Activated CD4-positive, CD25-positive, alpha-beta regulatory T cell treated with anti-CD3 and anti-CD28 coated beads, Interleukin-2, amount 50 U/mL, for 72 hours (primary cell): ENCODE measurements at regions not wholly inside any gene's neighbourhood (a gene's known extent, or its start where the extent isn't known, plus 50 kb on each side); places are given as distances from the start of the nearest gene placed in this dataset.
"Not testable (repeated sequence)": the region's sequence is repeated elsewhere in the genome, so short reads cannot be mapped to it uniquely, and the experiment has no call there.

ENCODE experiments used
- DNase-seq: peaks from one replicate; pipeline ENCODE4 v3.0.0; 2021

DNA sequence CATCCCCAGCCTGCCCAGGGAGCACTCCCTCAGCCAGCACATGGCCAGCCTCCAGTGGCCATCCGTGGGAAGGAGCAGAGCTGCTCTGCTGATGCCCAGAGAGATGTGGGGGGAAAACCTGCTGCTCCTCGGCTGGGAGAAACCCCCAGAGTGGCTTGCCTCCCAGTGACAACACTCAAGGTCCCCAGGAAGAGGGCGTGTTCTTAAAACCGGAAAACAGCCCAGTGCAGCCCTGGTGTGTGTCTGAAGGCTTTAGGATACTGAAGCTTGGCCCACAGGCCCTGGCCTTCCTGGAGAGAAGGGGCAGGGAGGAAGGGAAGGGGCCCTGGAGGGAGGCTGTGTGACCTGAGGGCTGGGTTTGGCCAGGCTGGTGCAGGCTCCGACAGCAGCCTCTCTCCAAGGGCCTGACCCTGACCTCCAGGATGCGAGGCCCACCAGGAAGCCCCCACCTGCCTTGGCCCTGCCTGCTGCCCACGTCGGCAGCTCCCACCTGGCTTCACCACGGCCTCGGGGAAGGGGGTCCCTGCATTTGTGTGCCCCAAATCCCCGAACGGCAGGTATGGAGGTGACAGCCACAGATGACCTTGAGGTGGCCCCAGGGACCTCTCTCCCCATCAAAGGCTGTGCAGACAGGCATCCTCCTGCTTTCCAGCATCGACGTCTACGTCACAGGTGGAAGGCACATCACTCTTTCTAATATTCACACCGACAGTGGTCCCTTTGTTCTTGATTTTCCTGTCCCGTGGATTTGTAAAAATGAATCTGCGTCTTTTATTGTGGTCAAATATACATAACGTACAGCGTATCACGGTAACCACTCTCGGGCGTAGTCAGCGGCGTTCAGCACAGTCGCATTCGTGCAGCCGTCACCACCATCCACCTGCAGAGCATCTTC, 190.0 kb upstream of the C14orf180 start:
- DNase-seq: peak; percentile 27

DNA sequence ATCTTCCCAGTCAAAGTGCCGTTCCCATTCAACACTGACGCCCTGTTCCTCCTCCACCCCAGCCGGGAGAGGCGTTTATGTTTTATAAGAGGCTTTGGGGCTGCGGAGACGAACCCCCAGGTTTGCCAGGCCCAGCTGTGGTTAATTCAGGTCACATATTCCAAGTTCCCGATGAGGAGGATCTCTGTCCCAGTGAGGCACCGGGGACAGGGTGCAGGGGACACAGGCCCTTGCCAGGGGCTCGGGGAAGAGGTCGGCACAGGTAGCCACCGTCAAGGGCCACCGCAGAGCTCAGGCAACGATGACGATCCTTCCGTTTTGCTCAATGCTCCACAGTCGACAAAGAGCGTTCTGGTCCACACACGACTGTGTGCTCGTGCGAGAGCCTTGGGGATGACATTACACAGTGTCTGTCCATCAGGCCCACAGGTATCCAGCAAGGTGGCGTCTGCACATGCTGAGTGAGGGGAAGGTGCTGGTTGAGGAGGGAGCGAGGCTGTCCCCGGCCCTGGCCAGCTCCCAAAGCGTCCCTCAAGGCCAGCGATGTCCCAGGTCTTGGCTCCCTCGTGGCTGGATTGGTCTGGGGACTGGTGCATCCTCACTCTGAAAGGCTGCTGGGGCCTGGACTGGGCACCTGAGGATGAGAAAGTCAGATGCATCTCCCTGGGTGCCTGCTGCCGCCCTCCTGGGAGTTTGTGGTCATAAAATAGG, 189.2 kb upstream of the C14orf180 start:
- DNase-seq: no peak

DNA sequence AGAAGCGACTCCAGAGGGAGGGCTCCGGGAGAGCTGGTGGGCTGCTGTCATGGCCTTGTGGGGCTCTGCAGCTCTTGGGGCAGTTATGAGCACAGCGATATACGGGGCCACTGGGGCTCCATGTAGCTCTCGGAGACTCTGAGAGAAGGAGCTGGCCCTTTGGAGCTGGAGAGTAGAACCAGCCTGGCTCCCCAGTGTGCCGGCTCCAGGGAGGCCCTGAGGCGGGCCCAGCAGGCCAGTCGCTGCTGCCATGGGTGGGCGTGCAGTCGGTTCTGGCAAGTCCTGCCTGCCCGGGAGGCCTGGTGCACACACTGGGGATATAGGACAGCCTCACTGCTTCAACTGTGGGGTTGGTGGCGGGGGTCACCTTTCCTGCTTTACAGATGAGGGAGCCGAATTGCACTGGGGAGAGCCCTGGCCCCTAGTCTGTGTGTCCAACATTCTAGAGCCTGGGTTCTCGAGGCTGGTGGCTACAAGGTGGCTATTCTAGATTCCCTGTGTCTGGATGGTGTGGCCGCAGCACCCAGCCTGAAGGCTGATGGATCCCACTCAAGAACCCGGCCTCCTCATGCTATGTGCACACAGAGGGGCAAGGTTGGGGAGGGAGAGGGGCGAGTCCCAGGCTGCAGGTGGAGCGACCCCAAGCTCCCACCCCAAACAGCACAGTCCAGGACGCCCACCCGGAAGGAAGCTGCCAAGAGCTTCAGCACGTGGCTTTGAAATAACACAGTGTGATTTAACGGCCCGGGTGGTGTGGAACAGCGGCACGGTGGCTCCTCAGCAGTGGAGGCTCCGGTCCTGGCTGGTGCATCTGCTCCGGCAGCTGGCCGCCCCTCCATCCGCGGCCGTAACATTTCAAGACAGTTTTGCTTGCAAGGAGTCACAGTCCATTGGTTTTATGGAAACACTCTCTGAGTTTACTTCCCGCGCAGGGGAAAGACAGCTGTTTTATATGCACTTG, 188.3 kb upstream of the C14orf180 start:
- DNase-seq: peak; percentile 25

DNA sequence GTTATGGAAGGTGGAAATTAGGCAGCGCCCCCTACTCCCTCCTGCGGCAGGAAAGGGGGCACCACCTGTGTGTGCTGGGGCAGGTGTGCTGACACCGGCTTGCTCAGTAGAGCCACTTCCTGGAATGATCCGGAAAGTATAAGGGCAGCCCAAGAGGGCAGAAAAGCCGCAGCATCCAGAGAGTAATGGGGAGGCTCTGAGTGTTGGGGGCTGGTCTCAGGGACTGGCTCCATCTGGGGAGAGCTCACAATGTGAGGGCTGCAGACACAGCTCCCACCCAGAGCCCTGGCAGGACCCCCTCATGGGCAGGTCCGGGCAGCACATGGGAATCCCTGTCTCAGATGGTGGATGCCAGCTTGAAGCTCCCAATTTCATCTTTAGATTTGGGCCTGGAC, 187.6 kb upstream of the C14orf180 start:
- peak; percentile 26 for DNase-seq

DNA sequence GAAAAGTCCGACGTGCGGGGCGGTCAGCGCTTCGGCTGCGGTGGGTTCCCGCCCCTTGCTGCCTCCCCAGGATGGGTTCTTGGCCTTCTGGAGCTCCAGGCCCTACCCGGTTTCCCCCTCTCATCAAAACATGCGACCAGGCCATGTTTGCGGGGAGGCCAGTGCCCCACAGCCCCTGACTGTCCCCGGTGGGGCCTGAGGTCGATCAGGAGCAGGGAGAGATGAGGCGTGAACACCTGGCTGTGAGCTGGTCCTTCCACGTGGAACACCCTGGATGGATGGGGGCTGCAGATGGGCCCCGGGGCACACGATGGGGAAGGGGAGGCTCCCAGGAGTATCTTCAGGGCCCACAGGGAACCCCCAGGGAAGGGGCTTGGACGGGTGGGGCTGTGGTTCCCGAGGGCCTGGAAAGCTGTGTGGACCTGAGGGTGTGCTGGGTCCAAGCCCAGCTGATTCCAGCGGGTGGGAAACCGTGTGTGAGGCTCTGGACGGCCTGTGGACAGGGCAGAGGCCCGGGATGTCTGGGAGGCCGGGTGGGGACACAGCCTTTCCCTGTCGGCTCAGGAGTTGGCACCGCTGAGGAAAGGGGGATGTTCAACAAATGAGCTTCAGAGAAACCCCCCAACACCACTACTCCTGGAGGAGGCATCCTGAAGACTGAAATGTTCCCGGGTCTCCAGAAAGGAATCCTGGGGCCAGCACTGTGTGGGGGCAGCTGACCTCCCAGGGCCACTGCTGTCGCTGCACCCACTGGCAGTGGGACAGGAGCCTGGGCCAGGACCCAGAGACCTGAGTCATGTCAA, 187.0 kb upstream of the C14orf180 start:
- DNase-seq: peak; percentile 25

DNA sequence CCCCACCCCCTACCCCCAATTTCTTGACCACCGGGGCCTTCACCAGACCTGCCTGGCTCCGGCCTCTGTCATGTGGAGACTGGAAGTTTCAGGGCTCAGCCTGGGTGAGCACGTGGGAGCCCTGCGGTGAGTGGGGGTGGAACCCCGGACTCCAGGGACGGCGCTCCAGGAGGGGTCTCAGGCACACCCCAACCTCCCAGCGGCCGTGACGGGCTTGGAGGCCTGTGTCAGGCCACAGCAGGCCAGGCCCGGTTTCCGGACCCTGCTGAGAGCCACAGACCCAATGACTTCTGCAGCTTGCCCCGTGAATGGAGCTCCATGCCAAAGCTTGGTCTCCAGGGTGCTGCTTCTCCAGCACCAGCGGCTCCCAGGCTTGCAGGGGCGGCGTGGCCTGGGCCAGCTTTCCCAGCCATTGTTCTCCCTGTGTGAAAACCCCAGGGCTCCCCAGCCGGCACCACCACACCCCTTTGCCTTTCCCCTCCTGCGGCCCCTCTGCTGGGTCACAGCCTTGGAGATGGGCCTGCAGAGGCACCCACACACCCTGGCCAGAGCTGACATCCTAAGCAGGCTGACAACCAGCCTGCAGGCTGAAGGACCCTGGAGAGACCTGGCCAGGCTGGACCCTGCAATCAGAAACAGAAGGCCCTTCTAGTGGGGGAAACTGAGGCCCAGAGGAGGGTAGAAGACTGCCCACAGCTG, 186.2 kb upstream of the C14orf180 start:
- peak; percentile 28 for DNase-seq

DNA sequence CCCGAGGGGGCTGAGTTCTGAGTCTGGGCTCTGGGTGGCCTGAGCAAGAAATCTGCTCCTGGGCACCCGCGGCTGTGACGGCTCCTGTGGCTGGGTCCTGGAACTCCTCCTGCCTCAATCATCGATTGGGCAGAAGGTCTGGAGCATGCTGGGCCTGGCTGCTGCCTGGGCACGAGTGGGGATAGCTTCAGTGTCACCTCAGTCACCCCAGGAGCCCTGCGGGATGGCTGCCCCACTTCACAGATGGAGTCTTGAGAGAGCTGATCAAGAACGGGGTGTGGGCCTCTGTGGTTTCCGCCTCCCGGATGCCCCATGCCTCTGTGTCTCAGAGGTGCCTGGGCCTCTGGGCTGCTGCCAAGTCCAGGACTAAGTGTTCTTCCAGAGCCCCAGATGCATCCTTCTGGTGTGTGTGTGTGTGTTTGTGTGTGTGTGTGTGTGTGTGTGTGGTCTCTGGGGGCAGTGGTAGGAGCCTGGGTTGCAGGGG, 185.6 kb upstream of the C14orf180 start:
- DNase-seq: peak; percentile 41

DNA sequence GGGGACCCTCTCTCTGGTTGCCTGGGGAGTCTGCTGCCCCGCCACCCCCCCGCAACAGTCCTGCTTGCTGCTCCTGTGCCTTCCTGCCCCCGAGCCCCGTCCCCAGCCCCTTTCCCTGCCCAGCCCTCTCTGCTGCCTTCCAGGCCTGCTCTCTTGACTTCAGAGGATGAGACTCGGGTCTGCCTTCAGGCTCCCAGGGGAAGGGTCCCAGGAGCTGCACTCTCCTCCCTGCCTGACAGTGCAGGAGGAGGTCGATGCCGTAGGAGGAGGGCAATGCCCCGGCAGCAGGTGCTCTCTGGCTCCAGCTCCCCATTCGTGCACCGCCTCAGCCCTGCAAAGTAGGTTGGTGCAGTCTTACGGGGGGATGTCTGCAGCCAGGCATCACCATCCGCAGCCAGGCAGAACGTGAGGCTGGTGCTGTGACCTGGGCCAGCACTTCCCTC, 185.1 kb upstream of the C14orf180 start:
- DNase-seq: peak; percentile 27

DNA sequence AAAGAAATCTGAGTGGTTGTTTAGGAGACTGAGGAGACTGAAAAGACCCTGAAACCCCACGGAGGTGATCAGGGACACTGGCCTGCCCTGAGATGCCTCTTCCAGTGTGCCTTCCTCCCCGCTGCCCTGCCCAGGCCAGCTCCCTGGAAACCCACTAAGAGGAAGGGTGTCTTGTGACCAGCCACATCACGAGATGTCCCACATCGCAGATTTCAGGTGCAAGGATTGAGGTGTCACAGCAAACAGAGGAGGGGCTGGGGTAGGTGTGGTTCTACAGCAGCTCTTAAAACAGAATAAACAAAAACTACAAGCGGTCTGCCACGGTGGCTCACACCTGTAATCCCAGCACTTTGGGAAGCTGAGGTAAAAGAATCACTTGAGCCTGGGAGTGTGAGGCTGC, 184.3 kb upstream of the C14orf180 start:
- DNase-seq: no peak

DNA sequence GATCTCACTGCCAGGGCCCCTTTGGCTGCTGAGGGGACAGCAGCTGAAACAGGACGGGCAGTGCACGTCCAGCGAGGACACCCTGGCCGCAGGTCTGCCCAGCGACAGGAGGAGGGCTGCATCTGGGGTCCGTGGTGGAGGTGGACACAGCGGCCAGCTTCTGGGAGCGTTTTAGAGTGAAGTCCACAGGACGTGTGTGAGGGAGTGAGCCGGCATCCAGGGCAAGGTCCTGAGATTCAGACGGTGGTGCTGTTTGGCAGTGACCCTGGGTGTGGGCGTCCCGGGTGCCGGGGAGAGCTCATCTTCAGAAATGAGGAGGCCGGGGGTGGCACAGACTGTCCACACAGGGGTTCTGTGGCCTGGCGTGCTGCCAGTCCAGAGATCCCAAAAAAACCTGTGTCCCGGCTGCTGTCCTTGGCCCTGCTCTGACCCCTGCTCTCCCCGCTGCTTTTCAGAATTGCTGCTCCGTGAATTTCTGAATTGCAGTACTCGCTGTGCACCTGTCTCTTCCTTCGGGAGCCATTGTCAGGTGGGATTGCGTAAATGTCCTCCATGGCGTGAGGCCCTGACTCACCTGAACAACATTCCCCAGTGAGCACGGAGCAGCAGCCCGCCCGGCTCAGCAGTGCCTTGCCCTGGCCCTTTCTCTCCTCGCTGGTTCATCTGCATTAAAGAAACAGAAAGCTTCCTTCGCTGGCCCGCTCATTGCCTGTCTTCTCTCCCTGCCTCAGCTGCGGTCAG, 183.5 kb upstream of the C14orf180 start:
- no peak for DNase-seq

DNA sequence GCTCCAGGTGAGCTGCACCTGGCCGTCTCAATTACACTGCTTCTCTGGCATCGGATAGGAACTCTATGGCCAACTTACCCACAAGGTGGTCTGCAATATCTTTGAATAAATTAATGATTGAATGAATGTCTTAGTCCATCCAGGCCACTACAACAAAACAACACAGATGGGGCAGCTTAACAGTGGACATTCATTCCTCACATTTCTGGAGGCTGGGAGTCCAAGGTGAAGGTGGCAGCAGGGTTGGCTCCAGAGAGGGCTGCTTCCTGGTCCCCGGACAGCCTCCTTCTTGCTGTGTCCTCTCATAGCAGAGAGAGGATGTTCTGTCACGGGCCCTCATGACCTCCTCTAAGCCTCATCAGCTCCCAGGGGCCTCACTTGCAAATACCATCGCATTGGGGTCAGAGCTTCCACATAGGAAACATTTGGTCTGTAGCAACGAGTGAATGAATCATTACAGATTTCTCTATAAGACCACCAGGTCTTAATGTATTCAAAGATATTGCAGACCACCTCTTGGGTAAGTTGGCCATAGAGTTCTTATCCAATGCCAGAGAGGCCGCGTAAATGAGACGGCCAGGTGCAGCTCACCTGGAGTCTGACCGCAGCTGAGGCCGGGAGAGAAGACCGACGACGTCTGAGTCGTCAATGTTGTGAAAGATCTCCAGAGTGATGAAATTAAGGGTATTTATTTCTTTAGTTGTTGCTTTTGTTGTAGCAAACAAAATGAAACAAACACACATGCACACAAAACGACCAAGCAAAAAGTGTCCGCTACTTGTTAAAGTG, 182.7 kb upstream of the C14orf180 start:
- DNase-seq: no peak

DNA sequence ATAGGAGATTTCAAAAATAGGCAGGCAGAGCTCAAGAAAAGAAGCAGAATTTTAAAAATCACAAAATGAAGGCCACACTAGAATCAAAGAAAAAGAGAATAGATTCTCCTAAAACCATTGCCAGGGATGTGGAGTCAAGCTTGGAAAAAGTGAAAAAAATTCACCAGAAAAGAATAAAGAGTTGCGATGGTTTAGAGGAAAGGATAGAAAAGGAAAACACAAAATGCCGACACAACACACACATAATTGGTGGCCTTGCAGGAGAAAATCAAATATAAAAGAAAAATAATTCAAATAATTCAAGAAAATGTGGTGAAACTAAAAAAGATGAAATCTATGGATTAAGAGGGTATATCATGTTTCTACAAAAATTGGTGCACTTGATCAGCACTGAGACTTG, 181.6 kb upstream of the C14orf180 start:
- DNase-seq: no peak

DNA sequence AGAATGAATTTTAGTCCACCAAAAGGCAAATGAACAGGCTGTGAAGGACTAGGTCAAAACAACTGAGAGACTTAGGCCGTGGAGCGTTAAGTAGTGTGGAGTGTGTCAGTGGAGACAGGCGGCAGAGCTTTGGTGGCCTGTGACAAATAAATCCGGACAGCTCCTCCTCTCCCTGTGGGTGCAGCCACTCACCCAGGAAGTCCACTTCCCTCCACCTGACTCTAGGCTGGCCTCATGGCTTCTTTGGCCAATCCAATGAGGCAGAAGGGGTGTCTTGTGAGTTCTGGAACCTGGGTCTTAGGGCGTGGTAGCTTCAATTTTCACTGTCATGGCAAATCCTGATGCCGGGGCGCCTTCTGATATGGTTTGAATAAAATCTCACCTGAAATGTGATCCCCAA, 180.9 kb upstream of the C14orf180 start:
- no peak for DNase-seq

DNA sequence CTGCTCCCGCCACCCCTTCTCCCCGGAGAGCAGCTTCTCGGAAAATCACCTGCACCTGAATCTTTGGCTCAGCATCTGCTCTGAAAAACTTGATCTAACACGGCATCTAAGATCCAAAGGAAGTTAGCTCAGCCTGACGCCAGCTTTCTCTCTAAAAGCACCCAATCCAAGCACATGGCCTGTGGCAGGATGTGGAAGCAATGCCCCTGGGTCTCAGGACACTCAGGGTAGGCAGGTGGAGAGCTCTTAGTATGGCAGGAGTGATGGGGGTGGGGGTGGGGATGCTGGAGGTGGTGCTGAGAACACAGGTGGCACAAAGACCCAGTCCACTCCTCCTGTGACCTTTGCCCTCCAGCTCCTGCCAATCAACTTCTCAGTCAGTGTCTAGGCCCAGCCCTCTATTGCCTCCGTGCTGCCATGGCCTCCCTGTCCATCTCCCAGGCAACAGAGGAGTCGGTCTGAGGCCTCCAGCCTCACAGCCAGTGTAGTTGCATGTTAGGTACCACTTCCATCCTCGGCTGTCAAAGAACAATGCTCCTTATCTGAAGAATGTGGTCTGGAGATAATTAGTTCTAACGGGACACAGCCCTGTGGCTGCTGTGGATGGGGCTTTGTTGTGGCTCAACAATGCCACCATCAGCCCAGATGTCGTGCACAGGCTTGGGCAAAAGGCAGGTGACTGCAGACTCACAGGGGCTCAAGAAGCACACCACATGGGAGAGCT, 180.0 kb upstream of the C14orf180 start:
- DNase-seq: no peak

DNA sequence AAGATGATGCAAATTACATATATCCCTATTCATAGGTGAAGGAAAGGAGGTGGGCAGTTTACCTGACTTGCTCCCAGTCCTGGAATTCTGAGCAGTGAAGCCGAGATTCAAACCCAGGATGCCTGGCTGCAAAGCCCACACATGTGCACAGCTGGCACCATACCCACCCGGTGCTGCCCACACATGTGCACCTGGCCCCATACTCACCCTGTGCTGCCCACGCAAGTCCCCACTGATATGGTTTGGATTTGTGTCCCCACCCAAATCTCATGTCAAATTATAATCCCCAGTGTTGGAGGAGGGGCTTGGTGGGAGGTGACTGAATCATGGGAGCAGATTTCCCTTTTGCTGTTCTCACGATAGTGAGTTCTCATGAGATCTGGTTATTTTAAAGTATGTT, 179.2 kb upstream of the C14orf180 start:
- no peak for DNase-seq

DNA sequence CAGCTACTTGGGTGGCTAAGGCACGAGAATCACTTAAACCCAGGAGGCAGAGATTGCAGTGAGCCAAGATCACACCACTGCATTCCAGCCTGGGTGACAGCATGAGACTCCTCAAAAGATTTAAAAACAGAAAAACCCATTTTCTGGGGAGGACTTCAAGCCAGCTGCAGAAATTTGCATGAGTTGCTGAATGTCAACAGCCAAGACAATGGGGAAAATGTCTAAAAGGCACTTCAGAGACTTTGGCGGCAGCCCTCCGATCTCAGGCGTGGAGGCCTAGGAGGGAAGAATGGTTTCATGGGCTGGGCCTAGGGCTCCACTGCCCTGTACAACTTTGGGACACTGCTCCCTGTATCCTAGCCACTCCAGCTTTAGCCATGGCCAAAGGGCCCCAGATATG, 177.8 kb upstream of the C14orf180 start:
- DNase-seq: no peak

DNA sequence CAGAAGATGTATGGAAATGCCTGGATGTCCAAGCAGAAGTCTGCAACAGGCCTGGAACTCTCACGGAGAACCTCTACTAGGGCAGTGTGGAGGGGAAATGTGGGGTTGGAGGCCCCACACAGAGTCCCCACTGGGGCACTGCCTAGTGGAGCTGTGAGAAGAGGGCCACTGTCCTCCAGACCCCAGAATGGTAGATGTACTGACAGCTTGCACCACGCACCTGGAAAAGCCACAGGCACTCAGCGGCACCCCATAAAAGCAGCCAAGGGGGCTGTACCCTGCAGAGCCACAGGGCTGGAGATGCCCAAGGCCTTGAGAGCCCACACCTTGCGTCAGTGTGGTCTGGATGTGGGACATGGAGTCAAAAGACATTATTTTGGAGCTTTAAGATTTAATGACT, 177.3 kb upstream of the C14orf180 start:
- not testable (repeated sequence) for DNase-seq

DNA sequence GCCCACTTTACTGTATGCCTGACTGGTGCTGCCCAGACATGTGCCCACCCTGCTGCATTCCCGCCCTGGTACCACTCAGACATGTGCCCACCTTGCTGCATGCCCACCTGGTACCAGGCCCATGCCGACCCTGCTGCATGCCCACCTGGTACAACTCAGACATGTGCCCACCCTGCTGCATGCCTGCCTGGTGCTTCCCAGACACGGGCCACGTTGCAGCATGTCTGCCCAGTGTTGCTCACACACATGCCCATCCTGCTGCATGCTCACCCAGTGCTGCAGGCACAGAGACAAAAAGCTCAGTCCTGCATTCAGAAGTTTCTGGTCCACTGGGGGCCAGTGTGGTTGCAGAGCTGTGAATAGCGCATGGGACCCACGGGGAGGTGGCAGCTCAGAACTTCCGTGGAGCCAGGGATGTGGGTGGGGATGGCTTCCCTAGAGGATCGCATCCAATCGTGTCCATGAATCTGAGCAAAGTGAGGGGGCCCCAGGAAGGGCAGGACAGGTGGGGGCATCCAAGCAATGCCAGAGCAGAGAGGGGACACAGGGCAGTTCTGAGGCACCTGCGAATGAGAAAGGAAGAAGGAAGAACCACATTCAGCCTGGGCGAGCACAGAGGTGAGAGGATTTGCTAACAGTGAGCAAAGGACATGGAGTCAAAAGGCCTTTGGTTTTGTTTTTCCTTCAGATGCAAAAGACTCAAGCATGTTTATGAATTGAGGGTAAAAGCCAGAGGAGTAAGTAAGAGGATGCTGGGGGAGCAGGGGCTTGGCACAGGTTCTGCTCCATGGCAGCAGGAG, 175.9 kb upstream of the C14orf180 start:
- DNase-seq: no peak
